Activated CD8-positive, alpha-beta memory T cell treated with anti-CD3 and anti-CD28 coated beads, Interleukin-2, amount 10 ng/mL, durations not matched to agents 7 days and 5 days (primary cell): ENCODE measurements at regions not wholly inside any gene's neighbourhood (a gene's known extent, or its start where the extent isn't known, plus 50 kb on each side); places are given as distances from the start of the nearest gene placed in this dataset.

Source experiments
- ATAC-seq: fragments of 150-1000 bp; cut with Tn5 transposase; one replicate; pipeline ENCODE4 v1.10.0; 2021; ENCODE audit warnings: moderate library complexity
- CTCF ChIA-PET: fragments of 350-600 bp; sonication (Branson Sonifier 250); formaldehyde crosslinking; loops from one replicate; lab custom pipeline; 2021; ENCODE audit warnings: antibody characterized with exemption; lab: Charles Lee
- DNase-seq: peaks from one replicate; pipeline ENCODE4 v3.0.0-alpha.2; 2020
- H3K27ac Mint-ChIP-seq: one replicate; pipeline ENCODE4 v1.8.0; 2021; ENCODE audit warnings: mild to moderate bottlenecking, mixed read lengths
- H3K27me3 Mint-ChIP-seq: one replicate; pipeline ENCODE4 v1.8.0; 2021; ENCODE audit warnings: mixed read lengths
- H3K36me3 Mint-ChIP-seq: one replicate; pipeline ENCODE4 v1.8.0; 2021; ENCODE audit warnings: mild to moderate bottlenecking, mixed read lengths
- H3K4me1 Mint-ChIP-seq: one replicate; pipeline ENCODE4 v1.8.0; 2021; ENCODE audit warnings: mixed read lengths
- H3K4me3 Mint-ChIP-seq: one replicate; pipeline ENCODE4 v1.8.0; 2021; ENCODE audit warnings: mild to moderate bottlenecking, moderate library complexity, mixed read lengths
- H3K9me3 Mint-ChIP-seq: one replicate; pipeline ENCODE4 v1.8.0; 2022; ENCODE audit warnings: low read depth, mixed read lengths

DNA sequence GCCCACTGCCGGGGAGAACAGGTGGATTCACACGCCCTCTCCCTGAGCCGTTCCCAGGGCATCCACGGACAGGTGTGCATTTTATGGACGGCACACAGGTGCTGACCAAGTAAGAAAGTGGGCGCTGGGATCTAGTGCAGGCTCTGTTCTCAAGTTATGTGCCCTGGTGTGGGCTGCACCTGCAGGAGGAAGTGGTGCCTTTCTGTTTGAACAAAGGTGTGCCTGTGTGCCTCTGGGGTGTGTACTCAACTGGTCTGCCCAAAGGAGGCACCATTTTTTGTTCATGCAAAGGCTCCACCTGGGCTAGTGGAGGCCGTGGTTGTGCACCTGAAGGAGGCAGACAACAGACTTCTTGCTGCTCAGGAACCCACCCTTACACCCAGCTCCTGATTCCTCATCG, 88.2 kb upstream of the HK2 start:
- no peak overlapping the region for H3K4me3 Mint-ChIP-seq
- CTCF ChIA-PET: no interaction called here
- ATAC-seq: no peak
- peaks cover 23% of the 10 kb centered on the region for H3K27me3 Mint-ChIP-seq
- H3K9me3 Mint-ChIP-seq: no peaks in the 10 kb centered on the region
- no peaks in the 10 kb centered on the region for H3K4me1 Mint-ChIP-seq
- H3K36me3 Mint-ChIP-seq: no peaks in the 10 kb centered on the region
- no peak for DNase-seq
- no peak overlapping the region for H3K27ac Mint-ChIP-seq

DNA sequence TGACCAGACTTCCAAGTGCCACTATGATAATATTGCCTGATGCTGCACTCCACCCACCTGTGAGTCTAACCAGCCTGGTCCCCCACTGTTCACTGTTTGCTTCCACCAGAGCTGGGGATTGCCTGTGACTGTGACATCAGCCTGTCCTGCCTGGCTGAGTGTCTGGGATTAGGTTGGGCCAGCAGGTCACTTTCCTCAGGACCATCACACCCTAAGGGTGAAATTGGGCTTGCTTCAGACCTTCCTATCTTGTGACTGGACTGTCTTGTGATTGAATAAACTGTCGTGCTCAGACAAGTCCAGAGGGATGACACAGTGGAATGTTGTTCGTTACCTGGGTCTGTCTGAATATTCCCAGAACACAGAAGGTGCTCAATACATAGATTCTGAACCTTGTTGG, 87.4 kb upstream of the HK2 start:
- H3K27ac Mint-ChIP-seq: no peak overlapping the region
- ATAC-seq (no peak), DNase-seq (no peak)
- H3K27me3 Mint-ChIP-seq: peaks cover 23% of the 10 kb centered on the region
- no peak overlapping the region for H3K4me3 Mint-ChIP-seq
- H3K4me1 Mint-ChIP-seq: no peaks in the 10 kb centered on the region
- no peaks in the 10 kb centered on the region for H3K36me3 Mint-ChIP-seq
- CTCF ChIA-PET: no interaction called here
- no peaks in the 10 kb centered on the region for H3K9me3 Mint-ChIP-seq

DNA sequence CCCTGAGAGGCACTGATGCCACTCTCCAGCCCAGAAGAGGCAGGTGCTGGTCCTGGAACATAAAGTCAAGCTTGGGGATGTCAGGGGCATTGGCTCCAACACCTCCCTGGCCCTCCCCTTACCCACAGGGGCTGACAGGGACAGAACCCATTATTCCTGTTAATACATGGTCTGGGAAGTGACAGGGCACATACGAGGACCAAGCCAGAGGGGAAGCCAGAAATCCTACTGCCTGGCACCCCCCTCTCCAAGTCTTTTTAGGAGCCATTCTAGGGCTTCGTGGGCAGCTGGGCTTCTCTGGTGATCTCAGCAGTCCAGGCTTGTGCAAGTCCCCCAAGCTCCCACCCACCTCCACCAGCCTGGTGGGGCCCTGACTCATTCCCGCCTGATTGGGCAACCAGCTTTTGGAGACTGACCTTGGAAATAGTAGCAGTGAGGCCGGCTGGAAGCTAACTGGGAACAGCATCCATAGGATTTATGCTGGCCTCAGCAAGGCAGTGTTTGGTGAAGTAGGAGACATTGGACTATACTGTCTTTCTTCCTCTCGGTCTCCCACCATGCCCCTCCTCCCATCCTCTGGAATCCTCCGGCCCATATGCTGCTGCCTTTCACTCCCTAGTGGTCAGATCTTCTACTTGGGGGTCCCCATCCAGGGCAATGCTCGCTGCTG, 86.4 kb upstream of the HK2 start:
- ATAC-seq (no peak), DNase-seq (no peak)
- Mint-ChIP-seq H3K27ac (no peak overlapping the region), H3K9me3 (no peaks in the 10 kb centered on the region), H3K4me1 (no peaks in the 10 kb centered on the region), H3K36me3 (no peaks in the 10 kb centered on the region), H3K27me3 (peaks cover 25% of the 10 kb centered on the region), H3K4me3 (no peak overlapping the region)
- CTCF ChIA-PET: interaction anchor here (0.6 kb wide), 1 partner anchor 77 kb away, joined by 3 read pairs; no protein-coding TSS in a partner anchor

DNA sequence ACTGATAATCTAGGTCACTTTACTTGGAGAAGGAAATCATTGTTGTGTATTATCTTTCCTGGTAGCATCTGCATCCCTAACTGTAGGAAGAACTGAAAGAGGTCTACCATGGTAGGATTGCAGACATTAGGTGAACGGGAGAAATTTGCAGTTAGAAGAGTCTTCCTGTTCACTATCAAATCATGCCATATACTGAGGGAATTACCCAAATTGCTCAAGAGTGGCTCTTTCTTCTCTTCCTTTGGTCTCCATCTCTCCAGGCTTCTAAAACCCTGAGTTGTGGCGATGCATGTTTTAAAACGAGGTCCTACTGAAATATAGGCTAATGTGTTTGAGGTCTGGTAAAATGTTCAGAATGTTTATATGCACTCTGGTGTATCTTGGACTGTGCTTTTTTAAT, 85.3 kb upstream of the HK2 start:
- CTCF ChIA-PET: no interaction called here
- H3K36me3 Mint-ChIP-seq: no peaks in the 10 kb centered on the region

DNA sequence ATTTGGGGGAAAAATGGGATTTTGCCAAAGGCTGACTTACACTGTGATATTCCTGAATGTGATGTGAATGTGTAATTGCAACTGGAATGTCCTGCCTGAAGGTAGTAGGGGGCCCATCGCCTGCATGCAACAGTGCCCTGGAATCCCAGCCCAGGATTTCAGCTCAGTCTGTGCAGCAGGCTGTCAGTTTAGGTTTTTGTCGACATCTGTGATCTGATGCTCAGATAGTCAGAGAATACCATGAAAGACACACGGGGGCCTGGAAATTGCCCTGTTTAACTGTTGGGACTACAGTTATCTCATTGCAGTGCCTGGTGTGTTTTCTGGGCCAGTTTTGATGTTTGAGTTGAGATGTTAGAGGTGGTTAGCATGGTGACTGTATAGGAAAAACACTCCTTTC, 84.5 kb upstream of the HK2 start:
- CTCF ChIA-PET: no interaction called here
- Mint-ChIP-seq H3K9me3 (no peaks in the 10 kb centered on the region), H3K27me3 (peaks cover 26% of the 10 kb centered on the region), H3K4me3 (no peak overlapping the region), H3K27ac (no peak overlapping the region), H3K36me3 (no peaks in the 10 kb centered on the region), H3K4me1 (no peaks in the 10 kb centered on the region)
- DNase-seq: no peak
- ATAC-seq: no peak

More for the DNA sequence above, 85.3 kb upstream of the HK2 start:
- Mint-ChIP-seq H3K4me1 (no peaks in the 10 kb centered on the region), H3K27ac (no peak overlapping the region), H3K4me3 (no peak overlapping the region), H3K27me3 (peaks cover 26% of the 10 kb centered on the region), H3K9me3 (no peaks in the 10 kb centered on the region)
- DNase-seq (no peak), ATAC-seq (no peak)

DNA sequence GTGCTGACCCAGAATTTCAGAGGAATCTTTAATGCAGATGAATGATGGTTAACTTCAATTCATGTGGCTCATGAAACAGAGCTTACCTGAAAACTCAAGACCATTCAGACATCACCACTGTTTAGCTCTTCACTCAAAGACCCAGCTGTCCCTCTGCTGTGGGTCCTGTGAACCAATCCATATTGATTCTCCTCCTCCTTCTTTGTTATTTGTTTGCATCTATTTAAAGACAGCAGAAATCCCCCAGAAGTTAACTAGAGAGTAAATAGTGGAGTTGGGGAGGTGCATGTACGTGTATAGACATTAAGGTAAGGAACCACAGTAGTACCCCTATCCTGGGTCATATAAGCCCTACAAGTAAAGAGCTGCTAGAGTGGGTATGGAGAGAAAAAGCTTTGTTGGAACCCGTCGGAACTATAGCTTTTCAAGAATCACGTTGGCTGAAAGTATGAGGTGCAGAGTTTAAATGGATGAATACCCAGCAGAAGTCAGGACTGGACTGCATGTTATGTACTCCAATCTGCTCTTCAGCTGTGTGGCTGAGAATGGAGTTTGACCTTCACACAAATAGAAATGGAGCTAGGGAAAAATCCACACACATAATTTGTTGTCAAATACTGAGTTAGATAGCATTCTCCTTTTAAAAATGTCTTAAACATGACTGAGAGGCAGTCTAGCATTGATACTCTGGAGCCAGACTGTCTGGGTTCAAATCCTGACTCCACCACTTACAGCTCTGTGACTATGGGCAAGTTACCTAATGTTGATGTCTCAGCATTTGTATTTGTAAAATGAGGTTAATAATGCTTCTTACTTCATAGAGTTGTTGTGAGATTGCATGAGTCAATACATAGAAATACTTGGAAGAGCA, 81.7 kb upstream of the HK2 start:
- CTCF ChIA-PET: interaction anchor here (1.1 to 1.5 kb wide), 2 partner anchors 9 to 11 kb away, joined by 3 to 4 read pairs; no protein-coding TSS in a partner anchor

DNA sequence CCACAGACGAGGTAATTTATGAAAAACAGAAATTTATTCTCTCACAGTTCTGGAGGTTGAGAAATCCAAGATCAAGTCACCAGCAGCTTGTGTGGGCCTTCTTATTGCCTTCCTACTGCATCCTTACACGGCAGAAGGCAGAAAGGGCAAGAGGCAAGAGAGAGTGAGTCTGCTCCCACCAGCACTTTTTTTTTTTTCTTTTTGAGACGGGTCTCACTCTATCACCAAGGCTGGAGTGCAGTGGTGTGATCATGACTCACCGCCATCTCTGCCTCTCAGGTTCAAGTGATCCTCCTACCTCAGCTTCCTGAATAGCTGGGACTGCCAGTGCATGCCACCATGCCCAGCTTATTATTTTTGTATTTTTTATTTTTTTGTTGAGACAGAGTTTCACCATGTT, 78.5 kb upstream of the HK2 start:
- Mint-ChIP-seq H3K27ac (no peak overlapping the region), H3K9me3 (peaks cover 4% of the 10 kb centered on the region), H3K4me3 (no peak overlapping the region), H3K27me3 (peaks cover 12% of the 10 kb centered on the region), H3K36me3 (peaks cover 3% of the 10 kb centered on the region), H3K4me1 (no peaks in the 10 kb centered on the region)
- ATAC-seq (no peak), DNase-seq (no peak)
- CTCF ChIA-PET: no interaction called here

More for the DNA sequence above, 81.7 kb upstream of the HK2 start:
- ATAC-seq: no peak
- peaks cover 26% of the 10 kb centered on the region for H3K27me3 Mint-ChIP-seq
- no peaks in the 10 kb centered on the region for H3K4me1 Mint-ChIP-seq
- H3K9me3 Mint-ChIP-seq: peaks cover 4% of the 10 kb centered on the region
- DNase-seq: no peak
- H3K36me3 Mint-ChIP-seq: peaks cover 3% of the 10 kb centered on the region
- no peak overlapping the region for H3K27ac Mint-ChIP-seq
- no peak overlapping the region for H3K4me3 Mint-ChIP-seq

DNA sequence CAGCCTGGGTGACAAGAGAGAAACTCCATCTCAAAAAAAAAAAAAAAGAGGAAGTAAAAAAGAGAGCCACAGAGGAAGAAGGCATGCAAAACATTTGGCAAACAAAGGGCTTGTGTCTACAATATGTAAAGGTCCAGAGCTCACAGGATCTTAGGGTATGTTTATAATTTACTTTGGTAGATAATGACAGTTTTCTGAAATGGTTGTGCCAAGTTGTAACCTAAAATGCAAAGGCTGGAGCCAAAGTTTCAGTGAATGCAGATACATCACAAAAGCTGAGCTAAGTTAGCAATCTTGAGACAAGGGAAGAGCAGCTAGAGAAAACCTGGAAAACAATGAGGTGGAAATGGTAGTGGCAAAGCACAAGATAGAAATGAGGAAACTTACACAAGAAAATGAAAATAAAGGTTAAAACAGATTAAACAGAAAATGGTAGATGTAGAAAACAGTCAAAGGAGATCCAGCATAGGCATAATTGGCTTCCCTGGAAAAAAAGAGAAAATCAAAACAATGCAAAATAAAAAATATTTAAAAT, 77.5 kb upstream of the HK2 start:
- Mint-ChIP-seq H3K4me3 (no peak overlapping the region), H3K36me3 (peaks cover 3% of the 10 kb centered on the region), H3K9me3 (peaks cover 4% of the 10 kb centered on the region), H3K4me1 (no peaks in the 10 kb centered on the region), H3K27ac (no peak overlapping the region), H3K27me3 (peaks cover 15% of the 10 kb centered on the region)
- ATAC-seq (no peak), DNase-seq (no peak)
- CTCF ChIA-PET: no interaction called here

DNA sequence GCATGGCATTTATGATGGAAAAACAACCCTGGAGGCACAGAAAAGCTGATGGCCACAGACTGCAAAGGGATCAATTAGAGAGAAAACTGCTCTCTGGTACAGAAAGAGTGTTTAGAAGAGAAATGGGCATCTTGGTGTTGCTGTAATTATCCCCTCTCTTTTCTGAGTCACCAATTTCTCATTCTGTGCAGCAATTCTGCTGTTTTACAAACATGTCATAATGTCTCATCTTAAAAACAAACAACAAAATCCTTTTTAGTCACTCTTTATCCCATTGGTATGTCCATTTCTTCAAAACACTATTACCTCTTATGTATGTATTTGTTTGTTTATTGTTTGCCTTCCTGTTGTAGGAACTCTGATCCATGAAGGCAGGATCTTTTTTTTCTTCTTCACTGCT, 73.9 kb upstream of the HK2 start:
- H3K4me1 Mint-ChIP-seq: peaks cover 15% of the 10 kb centered on the region
- H3K27me3 Mint-ChIP-seq: peaks cover 5% of the 10 kb centered on the region
- ATAC-seq (no peak), DNase-seq (no peak)
- CTCF ChIA-PET: interaction anchor here (0.9 kb wide), 1 partner anchor 17 kb away, joined by 3 read pairs; no protein-coding TSS in a partner anchor
- H3K4me3 Mint-ChIP-seq: no peak overlapping the region
- no peak overlapping the region for H3K27ac Mint-ChIP-seq
- H3K36me3 Mint-ChIP-seq: peaks cover 3% of the 10 kb centered on the region
- peaks cover 4% of the 10 kb centered on the region for H3K9me3 Mint-ChIP-seq

DNA sequence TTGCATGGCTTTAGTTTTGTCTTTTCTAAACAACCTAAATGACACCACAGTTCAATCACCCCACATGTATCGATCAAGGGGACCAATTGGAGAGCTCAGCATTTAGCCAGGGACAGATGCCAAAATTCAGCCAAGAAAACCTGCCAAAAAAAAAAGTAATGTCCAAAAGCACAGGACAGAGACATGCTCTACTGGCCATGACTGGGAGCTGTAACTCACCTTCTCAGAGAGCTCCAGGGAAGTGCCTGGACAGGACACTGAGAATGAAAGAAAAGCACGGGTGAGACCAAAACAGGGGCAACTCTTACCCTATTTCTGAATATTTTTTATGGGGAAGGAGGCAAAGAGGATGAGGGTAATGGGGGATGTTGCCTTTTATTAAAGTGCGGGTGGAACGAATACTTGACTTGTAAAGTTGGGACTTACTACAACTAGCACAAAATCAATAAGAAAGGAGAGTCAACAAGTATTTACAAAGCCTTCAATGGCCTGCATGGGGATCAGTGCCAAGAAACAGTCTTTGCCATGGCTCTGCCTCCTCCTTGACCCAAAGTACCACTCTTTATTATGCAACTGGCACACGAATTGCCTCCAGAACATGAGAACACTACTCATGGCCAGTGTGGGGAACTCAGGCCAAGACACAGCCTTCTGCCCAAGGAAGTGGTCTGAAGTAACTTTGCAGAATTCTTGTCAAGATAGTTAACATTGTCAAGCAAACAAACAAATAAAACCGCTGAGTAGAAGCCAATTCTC, 72.9 kb upstream of the HK2 start:
- H3K27me3 Mint-ChIP-seq: peaks cover 5% of the 10 kb centered on the region
- no peak overlapping the region for H3K27ac Mint-ChIP-seq
- no peak for DNase-seq
- H3K36me3 Mint-ChIP-seq: peaks cover 3% of the 10 kb centered on the region
- H3K9me3 Mint-ChIP-seq: peaks cover 4% of the 10 kb centered on the region
- no peak for ATAC-seq
- H3K4me3 Mint-ChIP-seq: no peak overlapping the region
- H3K4me1 Mint-ChIP-seq: peaks cover 19% of the 10 kb centered on the region
- CTCF ChIA-PET: no interaction called here

DNA sequence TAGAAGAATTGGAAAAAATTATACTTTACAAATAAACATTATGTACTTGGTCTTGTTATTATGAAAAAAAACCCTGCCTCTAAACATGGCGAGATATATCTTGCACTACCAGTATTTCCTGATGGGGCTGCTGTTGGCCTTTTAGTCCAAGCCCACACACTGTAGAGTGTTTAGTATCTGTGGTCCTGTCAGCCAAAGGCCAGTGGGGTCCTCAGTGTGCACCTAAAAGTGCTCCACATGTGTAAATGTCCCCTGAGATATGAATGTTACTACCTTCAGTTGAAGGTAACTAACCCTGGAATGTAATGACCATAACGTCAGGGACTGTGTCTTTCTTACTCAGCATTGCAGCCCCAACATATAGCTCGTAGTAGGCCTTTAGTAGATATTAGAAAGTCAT, 71.1 kb upstream of the HK2 start:
- no peaks in the 10 kb centered on the region for H3K36me3 Mint-ChIP-seq

DNA sequence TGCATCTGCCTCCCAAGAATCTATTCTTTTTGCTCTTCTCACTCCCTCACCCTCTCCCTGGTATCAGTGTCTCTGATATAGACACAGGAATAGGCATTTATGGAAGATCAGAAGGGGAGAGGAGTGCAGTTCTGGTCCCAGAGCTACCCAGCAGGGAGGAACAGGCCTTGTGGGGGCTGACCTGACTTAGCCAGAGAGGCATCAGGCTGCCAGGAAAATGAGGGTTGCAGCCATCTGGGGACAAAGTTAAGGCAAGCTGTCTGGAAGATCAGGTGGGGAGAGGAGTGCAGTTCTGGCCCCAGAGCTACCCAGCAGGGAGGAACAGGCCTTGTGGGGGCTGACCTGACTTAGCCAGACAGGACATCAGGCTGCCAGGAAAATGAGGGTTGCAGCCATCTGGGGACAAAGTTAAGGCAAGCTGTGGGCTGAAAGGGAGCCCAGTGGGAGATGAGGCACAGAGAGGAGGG, 69.9 kb upstream of the HK2 start:
- H3K4me3 Mint-ChIP-seq: no peak overlapping the region
- CTCF ChIA-PET: interaction anchor here (1.9 kb wide), 1 partner anchor 21 kb away, joined by 4 read pairs; no protein-coding TSS in a partner anchor
- no peak for DNase-seq

More for the DNA sequence above, 71.1 kb upstream of the HK2 start:
- Mint-ChIP-seq H3K4me1 (peaks cover 19% of the 10 kb centered on the region), H3K27ac (no peak overlapping the region), H3K9me3 (no peaks in the 10 kb centered on the region), H3K27me3 (peaks cover 13% of the 10 kb centered on the region), H3K4me3 (no peak overlapping the region)
- CTCF ChIA-PET: interaction anchor here (1.9 kb wide), 1 partner anchor 22 kb away, joined by 4 read pairs; no protein-coding TSS in a partner anchor
- DNase-seq: no peak
- no peak for ATAC-seq

More for the DNA sequence above, 69.9 kb upstream of the HK2 start:
- Mint-ChIP-seq H3K27me3 (peaks cover 13% of the 10 kb centered on the region), H3K4me1 (peaks cover 19% of the 10 kb centered on the region), H3K9me3 (no peaks in the 10 kb centered on the region), H3K36me3 (no peaks in the 10 kb centered on the region), H3K27ac (peak overlapping the region; percentile 19)
- no peak for ATAC-seq
